Uterus (tissue), 2 donors: ENCODE measurements at regions not wholly inside any gene's neighbourhood (a gene's known extent, or its start where the extent isn't known, plus 50 kb on each side); places are given as distances from the start of the nearest gene placed in this dataset.

Experiments used
- POLR2A ChIP-seq, 2 donors: fragments of 450-650 bp; IDR thresholded peaks; one replicate each; pipeline ENCODE4 v1.6.1; 2016; ENCODE audit warnings: antibody characterized with exemption in 2 of 2, mild to moderate bottlenecking in 1 of 2, moderate library complexity in 1 of 2
- TF ChIP-seq, protein P1 (sequence below), 4 experiments: fragments of 200-600 bp in 2 of 4; fragments of 450-650 bp in 2 of 4; sonication (generic) in 2 of 4; IDR thresholded peaks; one replicate each; pipeline ENCODE4 v1.5.1; 2016 to 2019; ENCODE audit warnings: antibody characterized with exemption in 4 of 4, mild to moderate bottlenecking in 2 of 4, moderate library complexity in 1 of 4

DNA sequence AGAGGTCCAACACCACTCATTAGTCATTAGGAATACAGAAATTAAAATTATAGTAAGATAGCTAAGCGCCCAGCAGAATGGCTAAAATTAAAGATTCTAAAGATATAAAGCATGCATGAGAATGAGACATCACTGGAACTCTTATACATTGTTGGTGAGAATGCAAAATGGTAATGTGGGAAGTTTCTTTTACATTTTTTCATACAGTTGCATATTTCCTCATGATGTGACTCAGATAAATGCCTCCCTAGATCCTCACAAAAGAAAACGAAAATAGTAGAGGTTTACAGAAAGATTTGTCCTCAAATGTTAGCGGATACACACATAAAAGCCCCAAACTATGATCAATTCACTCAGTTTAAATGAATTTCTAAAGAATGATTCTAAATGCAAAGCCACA, 633.7 kb upstream of the GJE1 start:
- TF ChIP-seq, protein P1, sequence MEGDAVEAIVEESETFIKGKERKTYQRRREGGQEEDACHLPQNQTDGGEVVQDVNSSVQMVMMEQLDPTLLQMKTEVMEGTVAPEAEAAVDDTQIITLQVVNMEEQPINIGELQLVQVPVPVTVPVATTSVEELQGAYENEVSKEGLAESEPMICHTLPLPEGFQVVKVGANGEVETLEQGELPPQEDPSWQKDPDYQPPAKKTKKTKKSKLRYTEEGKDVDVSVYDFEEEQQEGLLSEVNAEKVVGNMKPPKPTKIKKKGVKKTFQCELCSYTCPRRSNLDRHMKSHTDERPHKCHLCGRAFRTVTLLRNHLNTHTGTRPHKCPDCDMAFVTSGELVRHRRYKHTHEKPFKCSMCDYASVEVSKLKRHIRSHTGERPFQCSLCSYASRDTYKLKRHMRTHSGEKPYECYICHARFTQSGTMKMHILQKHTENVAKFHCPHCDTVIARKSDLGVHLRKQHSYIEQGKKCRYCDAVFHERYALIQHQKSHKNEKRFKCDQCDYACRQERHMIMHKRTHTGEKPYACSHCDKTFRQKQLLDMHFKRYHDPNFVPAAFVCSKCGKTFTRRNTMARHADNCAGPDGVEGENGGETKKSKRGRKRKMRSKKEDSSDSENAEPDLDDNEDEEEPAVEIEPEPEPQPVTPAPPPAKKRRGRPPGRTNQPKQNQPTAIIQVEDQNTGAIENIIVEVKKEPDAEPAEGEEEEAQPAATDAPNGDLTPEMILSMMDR (IDR thresholded peaks at IDR 0.05): no peak
- no peak for TF ChIP-seq POLR2A (IDR thresholded peaks at IDR 0.05)
